Stomach (tissue), 4 donors: ENCODE measurements at regions not wholly inside any gene's neighbourhood (a gene's known extent, or its start where the extent isn't known, plus 50 kb on each side); places are given as distances from the start of the nearest gene placed in this dataset.
"Not testable (repeated sequence)": the region's sequence is repeated elsewhere in the genome, so short reads cannot be mapped to it uniquely, and the experiment has no call there.

Source experiments
- CTCF ChIP-seq, 7 experiments: fragments of 450-650 bp in 4 of 7; fragments of 200-600 bp in 3 of 7; sonication (generic) in 3 of 7; IDR thresholded peaks; one replicate each; pipeline ENCODE4 v1.5.1; 2016 to 2019; ENCODE audit warnings: antibody characterized with exemption in 7 of 7, control low read depth in 2 of 7, mild to moderate bottlenecking in 1 of 7
- POLR2A ChIP-seq, 4 donors: fragments of 450-650 bp; IDR thresholded peaks; one replicate each; pipeline ENCODE4 v1.6.1; 2016; ENCODE audit warnings: antibody characterized with exemption in 4 of 4, control low read depth in 2 of 4, mild to moderate bottlenecking in 1 of 4, moderate library complexity in 1 of 4
- POLR2AphosphoS5 ChIP-seq, 3 donors: sonication (generic); formaldehyde crosslinking; IDR thresholded peaks; one replicate each; pipeline ENCODE4 v1.6.1; 2016; ENCODE audit warnings: antibody characterized with exemption in 3 of 3

DNA sequence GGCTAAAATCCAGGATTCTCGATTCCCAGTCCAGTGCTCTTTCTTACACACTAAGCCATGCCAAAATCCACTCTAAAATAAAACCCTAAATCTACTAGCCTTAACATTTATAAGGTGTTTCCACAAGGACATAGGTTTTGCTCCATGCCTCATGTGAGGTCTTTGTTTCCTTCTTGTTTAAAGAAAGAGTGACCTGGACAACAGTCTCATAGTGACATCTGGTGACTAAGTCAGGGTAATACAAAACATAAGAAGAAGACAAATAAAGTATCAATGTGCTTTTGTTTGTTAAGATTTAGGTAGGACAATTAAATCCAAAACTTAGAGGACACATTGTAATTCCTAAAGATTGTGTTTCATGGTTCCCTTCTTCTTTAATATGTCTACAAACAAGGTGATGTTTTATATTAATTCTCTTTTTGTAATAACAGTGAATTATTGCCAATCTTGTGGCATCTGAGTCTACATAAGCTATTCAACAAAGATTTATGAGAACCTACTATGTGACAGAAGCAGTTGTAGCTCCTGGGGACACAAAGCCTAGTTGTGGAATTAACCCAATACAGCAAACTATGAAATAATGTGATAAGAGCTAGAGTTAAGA is 93.0 kb upstream of the TRIM77 start:
- TF ChIP-seq CTCF (IDR thresholded peaks at IDR 0.05), result peak in 4 of 7 experiments; percentile 14 to 44 (median 26)
- not testable (repeated sequence) for TF ChIP-seq POLR2A, POLR2AphosphoS5 (IDR thresholded peaks at IDR 0.05)
